ENCODE measurements at regions not wholly inside any gene's neighbourhood (a gene's known extent, or its start where the extent isn't known, plus 50 kb on each side); places are given as distances from the start of the nearest gene placed in this dataset.

GRCh38 chr5:35409361-35409760, 179.1 kb upstream of the PRLR start:
- Histone ChIP-seq H3K14ac (ENCODE audit: insufficient read length) (no peak overlapping the region), H4K91ac (replicated peaks; ENCODE audit: insufficient read length, low read length) (no peak overlapping the region), H3K23me2 (ENCODE audit: low read depth, low read length) (no peaks in the 10 kb centered on the region), H3K23ac (ENCODE audit: insufficient read length) (no peak overlapping the region), H2BK15ac (ENCODE audit: low read length) (no peak overlapping the region), H4K20me1 (replicated peaks in 1 of 2; ENCODE audit: control insufficient read depth in 1 of 2, insufficient read depth in 2 of 2, low read length in 2 of 2) (no peaks in the 10 kb centered on the region), H3K4me2 (ENCODE audit: insufficient read depth in 1 of 2, low read depth in 2 of 2, low read length in 2 of 2) (no peak overlapping the region), H2BK12ac (ENCODE audit: low read depth, low read length) (no peak overlapping the region), H2BK20ac (ENCODE audit: low read length) (no peak overlapping the region), H3K9ac (replicated peaks in 1 of 4; ENCODE audit: extremely low read depth in 1 of 4, low read depth in 3 of 4, low read length in 3 of 4) (no peak overlapping the region), H2BK5ac (ENCODE audit: low read depth, low read length) (no peak overlapping the region), H3K56ac (replicated peaks; ENCODE audit: insufficient read length, low read depth, low read length) (no peak overlapping the region), H3K36me3 (ENCODE audit: control insufficient read depth in 2 of 4, insufficient read depth in 4 of 4, low read length in 3 of 4) (no peaks in the 10 kb centered on the region), H3K79me1 (ENCODE audit: low read depth, low read length) (no peaks in the 10 kb centered on the region), H3K9me3 (ENCODE audit: insufficient read depth in 2 of 2, low read depth in 1 of 2, low read length in 1 of 2) (no peaks in the 10 kb centered on the region), H4K5ac (ENCODE audit: insufficient read length, low read depth, low read length) (no peak overlapping the region), H3K27ac (ENCODE audit: low read depth, low read length) (no peak overlapping the region), H3K4me1 (replicated peaks in 1 of 4; ENCODE audit: control insufficient read depth in 3 of 4, insufficient read depth in 4 of 4, low read length in 3 of 4) (no peaks in the 10 kb centered on the region), H3K4me3 (ENCODE audit: extremely low read depth in 1 of 4, insufficient read depth in 2 of 4, low read depth in 3 of 4, low read length in 4 of 4) (no peak overlapping the region), H2AK5ac (ENCODE audit: low read depth, low read length) (no peak overlapping the region), H2AFZ (ENCODE audit: low read length) (no peak overlapping the region; the same call in 1 of the 2 replicates), H3K79me2 (ENCODE audit: control insufficient read depth in 1 of 2, insufficient read depth in 2 of 2, low read length in 2 of 2) (no peaks in the 10 kb centered on the region), H3K4ac (replicated peaks; ENCODE audit: insufficient read length, low read depth, low read length) (no peak overlapping the region), H3K18ac (ENCODE audit: extremely low read depth, low read length) (no peak overlapping the region), H4K8ac (ENCODE audit: extremely low read depth, insufficient read depth, low read length) (no peak overlapping the region), H2BK120ac (replicated peaks; ENCODE audit: low read depth, low read length) (no peak overlapping the region), H3K27me3 (replicated peaks in 1 of 4; ENCODE audit: control insufficient read depth in 3 of 4, extremely low read depth in 1 of 4, insufficient read depth in 3 of 4, low read length in 3 of 4) (no peaks in the 10 kb centered on the region)
- POLR2A ChIA-PET (ENCODE audit: partially characterized antibody): no interaction called here
- DNase-seq (ENCODE audit: low read depth in 1 of 2, low spot score in 2 of 2) (no peak), FAIRE-seq (no peak)
- WGBS, 2 experiments (ENCODE audit: extremely low coverage in 1 of 2, insufficient coverage in 1 of 2, insufficient read length in 1 of 2, insufficient replicate concordance in 2 of 2, low coverage in 1 of 2, low lambda C conversion rate in 2 of 2, missing lambda C conversion rate in 1 of 2): 88% methylated on average over 1 of the region's 1 CpG; no CpG with 5 or more reads in 1 of the 2 experiments
- CTCF ChIA-PET (ENCODE audit: partially characterized antibody): no interaction called here
- TF ChIP-seq EZH2 (IDR thresholded peaks at IDR 0.05; ENCODE audit: low read depth, low read length, severe bottlenecking): no peak

All from H1 (cell line).